H9 (cell line): ENCODE measurements at regions not wholly inside any gene's neighbourhood (a gene's known extent, or its start where the extent isn't known, plus 50 kb on each side); places are given as distances from the start of the nearest gene placed in this dataset.

Source experiments
- DNase-seq: peaks from one replicate; pipeline ENCODE4 v3.0.0-alpha.2; 2017
- H2AFZ ChIP-seq: one replicate; pipeline ENCODE4 v1.6.1; 2013; ENCODE audit warnings: mild to moderate bottlenecking, low read length, control low read depth, moderate library complexity
- H2AK5ac ChIP-seq: 2 replicates; pipeline ENCODE4 v1.6.1; 2013; ENCODE audit warnings: low read length, control low read depth, mixed read lengths; ENCODE audit not compliant: insufficient read length
- H2BK120ac ChIP-seq: one replicate; pipeline ENCODE4 v1.6.1; 2013; ENCODE audit warnings: low read depth, mild to moderate bottlenecking, low read length, control low read depth, inconsistent platforms; ENCODE audit not compliant: poor library complexity, severe bottlenecking
- H2BK12ac ChIP-seq: 2 replicates; pipeline ENCODE4 v1.6.1; 2013; ENCODE audit warnings: low read length, control low read depth, mixed read lengths, low read depth; ENCODE audit not compliant: insufficient read length
- H2BK15ac ChIP-seq: 2 replicates; pipeline ENCODE4 v1.6.1; 2013; ENCODE audit warnings: low read depth, low read length, control low read depth
- H2BK20ac ChIP-seq: one replicate; pipeline ENCODE4 v1.6.1; 2013; ENCODE audit warnings: low read depth, mild to moderate bottlenecking, low read length, control low read depth, inconsistent platforms; ENCODE audit not compliant: poor library complexity, severe bottlenecking
- H2BK5ac ChIP-seq: 2 replicates; pipeline ENCODE4 v1.6.1; 2013; ENCODE audit warnings: low read length, control low read depth, mixed read lengths; ENCODE audit not compliant: insufficient read length
- H3K14ac ChIP-seq: 2 replicates; pipeline ENCODE4 v1.6.1; 2013; ENCODE audit warnings: low read length, control low read depth; ENCODE audit not compliant: insufficient read depth
- H3K18ac ChIP-seq: 2 replicates; pipeline ENCODE4 v1.6.1; 2013; ENCODE audit warnings: low read depth, mild to moderate bottlenecking, mixed read lengths, low read length, control low read depth; ENCODE audit not compliant: insufficient read length
- H3K23ac ChIP-seq: 2 replicates; pipeline ENCODE4 v1.6.1; 2013; ENCODE audit warnings: low read length, control low read depth, mixed read lengths, low read depth; ENCODE audit not compliant: insufficient read length
- H3K23me2 ChIP-seq: 2 replicates; pipeline ENCODE4 v1.6.1; 2013; ENCODE audit warnings: low read depth, mild to moderate bottlenecking, mixed read lengths, low read length, control low read depth; ENCODE audit not compliant: insufficient read length, poor library complexity, severe bottlenecking
- H3K27ac ChIP-seq: 2 replicates; pipeline ENCODE4 v1.5.1; 2013; ENCODE audit warnings: low read length, control low read depth, mixed read lengths, low read depth; ENCODE audit not compliant: insufficient read length
- H3K27me3 ChIP-seq: 2 replicates; pipeline ENCODE4 v1.6.1; 2013; ENCODE audit warnings: low read length, control low read depth, inconsistent platforms; ENCODE audit not compliant: insufficient read depth
- H3K4ac ChIP-seq: 2 replicates; pipeline ENCODE4 v1.6.1; 2013; ENCODE audit warnings: low read depth, mild to moderate bottlenecking, control low read depth, inconsistent platforms, low read length, moderate library complexity
- H3K4me1 ChIP-seq: 2 replicates; pipeline ENCODE4 v1.6.1; 2013; ENCODE audit warnings: low read length, control low read depth, inconsistent platforms; ENCODE audit not compliant: insufficient read depth
- H3K4me2 ChIP-seq: 2 replicates; pipeline ENCODE4 v1.6.1; 2013; ENCODE audit warnings: low read length, control low read depth, mixed read lengths; ENCODE audit not compliant: insufficient read length, insufficient read depth
- H3K56ac ChIP-seq: 2 replicates; pipeline ENCODE4 v1.6.1; 2013; ENCODE audit warnings: low read depth, mild to moderate bottlenecking, mixed read lengths, low read length, control low read depth; ENCODE audit not compliant: insufficient read length
- H3K79me1 ChIP-seq: 2 replicates; pipeline ENCODE4 v1.6.1; 2013; ENCODE audit warnings: low read depth, mild to moderate bottlenecking, moderate library complexity, low read length, control low read depth, inconsistent platforms; ENCODE audit not compliant: insufficient read depth, poor library complexity, severe bottlenecking
- H3K79me2 ChIP-seq: 2 replicates; pipeline ENCODE4 v1.6.1; 2013; ENCODE audit warnings: low read length, control low read depth, inconsistent platforms; ENCODE audit not compliant: insufficient read depth
- H3K9ac ChIP-seq: 2 replicates; pipeline ENCODE4 v1.6.1; 2013; ENCODE audit warnings: low read length, control low read depth, mixed read lengths; ENCODE audit not compliant: insufficient read length; ENCODE audit errors: extremely low read depth
- H3K9me3 ChIP-seq: one replicate; pipeline ENCODE4 v1.6.1; 2013; ENCODE audit warnings: low read depth, low read length, inconsistent platforms; ENCODE audit not compliant: control insufficient read depth
- H3T11ph ChIP-seq: one replicate; pipeline ENCODE4 v1.6.1; 2013; ENCODE audit warnings: mild to moderate bottlenecking, low read length, control low read depth, inconsistent platforms
- H4K20me1 ChIP-seq: one replicate; pipeline ENCODE4 v1.6.1; 2013; ENCODE audit not compliant: control insufficient read depth, insufficient read length, insufficient read depth
- H4K5ac ChIP-seq: 2 replicates; pipeline ENCODE4 v1.6.1; 2013; ENCODE audit warnings: low read depth, mild to moderate bottlenecking, mixed read lengths, low read length, control low read depth; ENCODE audit not compliant: insufficient read length
- H4K8ac ChIP-seq: replicated peaks from 2 replicates; pipeline ENCODE4 v1.6.1; 2013; ENCODE audit warnings: low read length, control low read depth, mixed read lengths, low read depth; ENCODE audit not compliant: insufficient read length
- H4K91ac ChIP-seq: 2 replicates; pipeline ENCODE4 v1.6.1; 2013; ENCODE audit warnings: low read depth, mild to moderate bottlenecking, moderate library complexity, mixed read lengths, low read length, control low read depth; ENCODE audit not compliant: insufficient read length
- H3K27ac Mint-ChIP-seq, 3 experiments: 2 replicates in 2 of 3; 3 replicates in 1 of 3; pipeline ENCODE4 v1.8.0; 2020 to 2021; ENCODE audit warnings: mixed read lengths in 3 of 3, mild to moderate bottlenecking in 1 of 3, moderate library complexity in 1 of 3
- H3K27me3 Mint-ChIP-seq: 2 replicates; pipeline ENCODE4 v1.8.0; 2021; ENCODE audit warnings: low read depth, mild to moderate bottlenecking, moderate library complexity, mixed read lengths
- H3K36me3 Mint-ChIP-seq, 3 experiments: 2 replicates in 2 of 3; 3 replicates in 1 of 3; pipeline ENCODE4 v1.8.0; 2020 to 2021; ENCODE audit warnings: low read depth in 3 of 3, mixed read lengths in 3 of 3; ENCODE audit not compliant: insufficient read depth in 1 of 3
- H3K4me1 Mint-ChIP-seq, 2 experiments: 2 replicates each; pipeline ENCODE4 v1.8.0; 2020; ENCODE audit warnings: mixed read lengths in 2 of 2
- H3K4me3 Mint-ChIP-seq, 2 experiments: 2 replicates in 1 of 2; 3 replicates in 1 of 2; pipeline ENCODE4 v1.8.0; 2020 to 2021; ENCODE audit warnings: mild to moderate bottlenecking in 2 of 2, mixed read lengths in 2 of 2, moderate library complexity in 1 of 2
- H3K9me3 Mint-ChIP-seq, 2 experiments: 2 replicates in 1 of 2; 3 replicates in 1 of 2; pipeline ENCODE4 v1.8.0; 2020; ENCODE audit warnings: mild to moderate bottlenecking in 2 of 2, mixed read lengths in 2 of 2, moderate library complexity in 1 of 2
- TF ChIP-seq, protein P1 (sequence below): fragments of 200-600 bp; sonication (generic); conservative IDR thresholded peaks from 3 replicates; pipeline ENCODE4 v1.8.0; 2021; ENCODE audit warnings: antibody characterized with exemption, mild to moderate bottlenecking

- Histone ChIP-seq H2BK12ac (no peak overlapping the region), H2BK15ac (no peak overlapping the region), H3K23me2 (no peaks in the 10 kb centered on the region), H2BK20ac (no peak overlapping the region), H2BK5ac (no peak overlapping the region), H3K18ac (no peak overlapping the region), H3K56ac (no peak overlapping the region), H4K8ac (no peak overlapping the region), H4K5ac (no peak overlapping the region), H3T11ph (no peak overlapping the region), H4K91ac (no peak overlapping the region), H3K23ac (no peak overlapping the region), H3K79me1 (no peaks in the 10 kb centered on the region), H2AFZ (no peak overlapping the region), H3K9ac (no peak overlapping the region), H3K4me1 (no peaks in the 10 kb centered on the region), H3K4me2 (no peak overlapping the region), H3K27me3 (no peaks in the 10 kb centered on the region), H3K14ac (no peak overlapping the region), H3K4ac (no peak overlapping the region), H3K27ac (no peak overlapping the region), H4K20me1 (no peaks in the 10 kb centered on the region), H2BK120ac (no peak overlapping the region), H3K79me2 (no peaks in the 10 kb centered on the region), H2AK5ac (no peak overlapping the region), H3K9me3 (peaks cover 8% of the 10 kb centered on the region)
- no peak for DNase-seq
- H3K4me3 Mint-ChIP-seq, result no peak overlapping the region
- H3K4me1 Mint-ChIP-seq, result 0 out of 4 replicates have a peak, but pooled peaks cover 0 to 2% of the 10 kb centered on the region in 2 experiments
- TF ChIP-seq, protein P1, sequence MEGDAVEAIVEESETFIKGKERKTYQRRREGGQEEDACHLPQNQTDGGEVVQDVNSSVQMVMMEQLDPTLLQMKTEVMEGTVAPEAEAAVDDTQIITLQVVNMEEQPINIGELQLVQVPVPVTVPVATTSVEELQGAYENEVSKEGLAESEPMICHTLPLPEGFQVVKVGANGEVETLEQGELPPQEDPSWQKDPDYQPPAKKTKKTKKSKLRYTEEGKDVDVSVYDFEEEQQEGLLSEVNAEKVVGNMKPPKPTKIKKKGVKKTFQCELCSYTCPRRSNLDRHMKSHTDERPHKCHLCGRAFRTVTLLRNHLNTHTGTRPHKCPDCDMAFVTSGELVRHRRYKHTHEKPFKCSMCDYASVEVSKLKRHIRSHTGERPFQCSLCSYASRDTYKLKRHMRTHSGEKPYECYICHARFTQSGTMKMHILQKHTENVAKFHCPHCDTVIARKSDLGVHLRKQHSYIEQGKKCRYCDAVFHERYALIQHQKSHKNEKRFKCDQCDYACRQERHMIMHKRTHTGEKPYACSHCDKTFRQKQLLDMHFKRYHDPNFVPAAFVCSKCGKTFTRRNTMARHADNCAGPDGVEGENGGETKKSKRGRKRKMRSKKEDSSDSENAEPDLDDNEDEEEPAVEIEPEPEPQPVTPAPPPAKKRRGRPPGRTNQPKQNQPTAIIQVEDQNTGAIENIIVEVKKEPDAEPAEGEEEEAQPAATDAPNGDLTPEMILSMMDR, result no peak
- H3K9me3 Mint-ChIP-seq, result peaks cover 14 to 17% of the 10 kb centered on the region in 2 experiments
- H3K27me3 Mint-ChIP-seq, result peaks cover 8% of the 10 kb centered on the region
- peaks cover 0 to 4% (median 2%) of the 10 kb centered on the region in 3 experiments; a peak in 3 of 7 replicates for H3K36me3 Mint-ChIP-seq
- H3K27ac Mint-ChIP-seq, result no peak overlapping the region
Measured at GRCh38 chr1:30291526-30291925, 431.9 kb downstream of the MATN1 start.
